ENCODE measurements at regions not wholly inside any gene's neighbourhood (a gene's known extent, or its start where the extent isn't known, plus 50 kb on each side); places are given as distances from the start of the nearest gene placed in this dataset.
A peak's percentile ranks its signal among the peaks of the same experiment; 100 is the strongest.

GRCh38 chr12:30026621-30027234 lies 243.0 kb upstream of the TMTC1 start:
- no peak for TF ChIP-seq CTCF (IDR thresholded peaks at IDR 0.05; ENCODE audit: poor library complexity, severe bottlenecking)
- H3K27me3 ChIP-seq (ENCODE audit: insufficient read depth, poor library complexity, severe bottlenecking) = no peaks in the 10 kb centered on the region
- peak; percentile 72; the same call in 2 of the 3 replicates for ATAC-seq (ENCODE audit: low read depth)
- peak overlapping the region; percentile 59 for H3K27ac ChIP-seq (ENCODE audit: poor library complexity, severe bottlenecking)
- no peak for DNase-seq (ENCODE audit: low spot score)
- no peaks in the 10 kb centered on the region for H3K9me3 ChIP-seq (ENCODE audit: severe bottlenecking)
- peaks cover 5% of the 10 kb centered on the region for H3K4me1 ChIP-seq (ENCODE audit: insufficient read depth, poor library complexity, severe bottlenecking)
- H3K4me3 ChIP-seq (ENCODE audit: severe bottlenecking) = no peak overlapping the region
- no peaks in the 10 kb centered on the region for H3K36me3 ChIP-seq (ENCODE audit: low read depth)

- Histone ChIP-seq H3K9me3 (ENCODE audit: severe bottlenecking) (no peaks in the 10 kb centered on the region), H3K4me1 (ENCODE audit: insufficient read depth, poor library complexity, severe bottlenecking) (peaks cover 5% of the 10 kb centered on the region), H3K27me3 (ENCODE audit: insufficient read depth, poor library complexity, severe bottlenecking) (no peaks in the 10 kb centered on the region), H3K27ac (ENCODE audit: poor library complexity, severe bottlenecking) (no peak overlapping the region), H3K4me3 (ENCODE audit: severe bottlenecking) (no peak overlapping the region), H3K36me3 (ENCODE audit: low read depth) (no peaks in the 10 kb centered on the region)
- no peak for TF ChIP-seq CTCF (IDR thresholded peaks at IDR 0.05; ENCODE audit: poor library complexity, severe bottlenecking)
- no peak for ATAC-seq (ENCODE audit: low read depth)
- DNase-seq (ENCODE audit: low spot score) = no peak
These were observed 241.6 kb upstream of the TMTC1 start for GRCh38 chr12:30025317-30025716.

- Histone ChIP-seq H3K27me3 (ENCODE audit: insufficient read depth, poor library complexity, severe bottlenecking) (no peaks in the 10 kb centered on the region), H3K27ac (ENCODE audit: poor library complexity, severe bottlenecking) (no peak overlapping the region), H3K4me1 (ENCODE audit: insufficient read depth, poor library complexity, severe bottlenecking) (peaks cover 5% of the 10 kb centered on the region), H3K9me3 (ENCODE audit: severe bottlenecking) (no peaks in the 10 kb centered on the region), H3K36me3 (ENCODE audit: low read depth) (no peaks in the 10 kb centered on the region), H3K4me3 (ENCODE audit: severe bottlenecking) (no peak overlapping the region)
- ATAC-seq (ENCODE audit: low read depth) (no peak), DNase-seq (ENCODE audit: low spot score) (no peak)
- TF ChIP-seq CTCF (IDR thresholded peaks at IDR 0.05; ENCODE audit: poor library complexity, severe bottlenecking) = no peak
These were observed 239.4 kb upstream of the TMTC1 start for GRCh38 chr12:30023186-30023585.

GRCh38 chr12:30021051-30021833 lies 237.5 kb upstream of the TMTC1 start:
- no peak overlapping the region for H3K4me3 ChIP-seq (ENCODE audit: severe bottlenecking)
- no peaks in the 10 kb centered on the region for H3K27me3 ChIP-seq (ENCODE audit: insufficient read depth, poor library complexity, severe bottlenecking)
- ATAC-seq (ENCODE audit: low read depth) (no peak), DNase-seq (ENCODE audit: low spot score) (no peak)
- H3K9me3 ChIP-seq (ENCODE audit: severe bottlenecking) = no peaks in the 10 kb centered on the region
- no peaks in the 10 kb centered on the region for H3K36me3 ChIP-seq (ENCODE audit: low read depth)
- TF ChIP-seq CTCF (IDR thresholded peaks at IDR 0.05; ENCODE audit: poor library complexity, severe bottlenecking) = no peak
- H3K4me1 ChIP-seq (ENCODE audit: insufficient read depth, poor library complexity, severe bottlenecking) = no peaks in the 10 kb centered on the region
- H3K27ac ChIP-seq (ENCODE audit: poor library complexity, severe bottlenecking) = no peak overlapping the region

All from RWPE2 (cell line).